ENCODE measurements at regions not wholly inside any gene's neighbourhood (a gene's known extent, or its start where the extent isn't known, plus 50 kb on each side); places are given as distances from the start of the nearest gene placed in this dataset.
"Not testable (repeated sequence)": the region's sequence is repeated elsewhere in the genome, so short reads cannot be mapped to it uniquely, and the experiment has no call there.

- no peak for DNase-seq
Measured at GRCh38 chr6:155544677-155545076, 89.0 kb upstream of the NOX3 start.

- DNase-seq: no peak
Measured at GRCh38 chr6:155543166-155543847, 87.7 kb upstream of the NOX3 start.

DNA sequence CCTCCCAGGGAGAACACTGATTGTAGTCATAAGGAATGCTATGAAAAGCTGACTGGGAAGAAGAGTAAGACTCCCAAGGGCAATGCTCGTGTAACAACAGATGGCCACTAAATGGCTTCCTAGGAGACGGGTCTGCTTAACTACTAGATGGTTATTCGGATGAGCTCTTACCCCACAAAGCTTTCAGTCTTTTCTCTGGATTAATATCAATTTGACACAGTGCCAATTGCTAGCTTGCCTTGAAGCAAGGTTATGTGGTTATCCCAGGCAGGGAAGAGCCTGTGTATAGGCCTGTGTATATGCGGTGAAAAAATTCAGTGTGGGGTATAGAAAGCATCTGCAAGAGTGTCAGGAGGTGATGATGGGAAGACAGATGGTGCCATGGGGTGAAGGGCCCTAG, 86.4 kb upstream of the NOX3 start:
- no peak for DNase-seq

GRCh38 chr6:155538708-155539390, 83.2 kb upstream of the NOX3 start:
- no peak for DNase-seq

GRCh38 chr6:155534678-155535077, 79.0 kb upstream of the NOX3 start:
- no peak for DNase-seq

GRCh38 chr6:155530219-155530834, 74.7 kb upstream of the NOX3 start:
- DNase-seq: no peak

GRCh38 chr6:155529814-155530213, 74.2 kb upstream of the NOX3 start:
- DNase-seq: not testable (repeated sequence)

DNA sequence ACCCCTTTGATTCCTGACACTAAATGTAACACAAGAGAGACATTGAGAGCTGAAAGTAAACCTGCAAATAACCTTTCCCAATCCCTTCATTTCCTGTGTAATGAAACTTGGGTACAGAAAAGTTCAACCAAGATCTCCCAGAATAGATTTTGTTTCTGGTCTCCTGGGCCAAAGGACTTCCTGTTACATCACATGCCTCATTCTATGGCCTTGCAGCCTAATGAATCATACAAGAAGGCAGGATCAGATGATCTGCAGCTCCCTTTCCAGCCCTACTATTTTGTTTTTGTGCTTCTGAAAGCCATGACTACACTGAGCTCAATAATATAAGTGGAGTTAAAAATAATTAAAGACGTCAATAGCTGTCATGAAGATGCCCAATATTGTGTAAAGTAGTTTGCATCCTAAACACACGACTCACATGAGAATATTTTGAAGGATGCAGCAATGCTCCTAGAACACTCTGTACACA, 73.4 kb upstream of the NOX3 start:
- no peak for DNase-seq

- DNase-seq: no peak
Measured at GRCh38 chr6:155528335-155528734, 72.7 kb upstream of the NOX3 start.

GRCh38 chr6:155527443-155527842, 71.8 kb upstream of the NOX3 start:
- DNase-seq: no peak

DNA sequence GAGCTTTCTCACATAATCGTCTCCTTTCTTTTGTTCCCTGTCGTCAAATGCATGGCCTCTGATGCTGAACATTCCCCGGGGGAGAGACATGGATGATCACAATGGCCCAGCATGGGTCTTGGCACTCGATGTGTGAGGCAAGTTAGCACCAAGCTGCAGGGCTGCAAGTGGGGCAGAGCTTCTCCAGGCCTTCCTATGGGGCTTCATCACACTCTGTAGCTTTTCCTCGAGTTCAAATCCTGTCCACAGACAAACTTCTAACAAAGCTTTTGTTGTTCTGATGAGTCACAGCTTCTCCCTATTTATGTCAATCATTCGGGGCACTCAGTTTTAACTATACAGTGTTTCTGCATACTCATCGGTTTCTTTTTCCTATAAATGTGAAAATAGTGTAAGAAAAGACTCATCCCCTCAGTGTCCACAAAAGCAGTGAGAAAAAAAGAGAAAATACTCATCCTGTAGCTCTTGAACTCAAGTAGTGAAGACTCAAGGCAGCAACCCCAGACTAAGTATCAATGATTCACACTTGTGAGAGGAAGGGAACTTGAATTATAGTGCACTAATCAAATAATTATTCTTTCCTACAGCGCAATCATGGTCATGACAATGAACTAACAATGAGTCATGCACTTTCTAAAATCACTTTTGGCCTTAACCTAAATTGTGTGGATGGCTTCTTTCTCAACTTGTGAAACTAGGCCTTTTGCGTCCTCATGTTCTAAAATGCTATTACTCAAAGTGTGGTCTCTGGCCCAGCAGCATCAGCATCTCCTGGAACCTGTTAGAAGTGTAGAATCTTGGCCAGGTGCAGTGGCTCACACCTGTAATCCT, 68.4 kb upstream of the NOX3 start:
- DNase-seq: no peak

DNA sequence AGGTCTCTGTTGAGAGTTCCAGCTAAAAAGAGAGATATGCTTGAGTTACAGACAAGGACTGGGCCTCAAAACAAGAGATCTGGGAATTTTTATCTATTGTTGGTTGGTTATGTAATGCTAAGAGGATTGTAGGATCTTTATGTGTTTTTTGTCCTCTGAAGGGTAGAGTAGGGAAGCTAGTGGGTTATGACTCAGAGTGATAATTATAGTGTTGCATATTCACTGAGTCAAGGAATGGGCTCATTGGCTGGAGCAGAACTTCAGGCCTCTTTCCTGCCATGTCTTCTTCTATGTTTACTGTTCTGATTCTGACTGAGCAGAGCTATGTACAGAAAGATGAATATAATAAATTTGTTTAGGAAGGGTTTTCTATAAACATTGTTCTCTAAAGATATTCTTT, 66.1 kb upstream of the NOX3 start:
- no peak for DNase-seq

DNA sequence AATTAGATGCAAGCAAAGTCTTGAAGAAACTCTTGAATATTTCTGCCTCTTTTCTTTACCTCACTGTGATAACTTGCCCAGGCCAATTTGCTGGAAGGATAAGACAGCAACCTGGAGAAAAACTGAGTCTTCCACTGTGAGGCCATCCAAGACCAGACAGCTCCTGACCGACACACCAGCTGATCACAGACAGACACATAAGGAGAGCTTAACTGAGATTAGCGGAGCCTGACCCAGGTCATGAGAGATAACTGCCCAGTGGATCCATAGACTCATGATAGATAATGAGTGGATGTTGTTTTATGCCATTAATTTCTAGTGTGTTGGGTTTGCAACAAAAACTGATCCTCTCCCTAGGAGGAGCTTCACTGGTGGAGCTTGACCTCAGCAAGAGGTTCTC, 64.4 kb upstream of the NOX3 start:
- DNase-seq: no peak

DNA sequence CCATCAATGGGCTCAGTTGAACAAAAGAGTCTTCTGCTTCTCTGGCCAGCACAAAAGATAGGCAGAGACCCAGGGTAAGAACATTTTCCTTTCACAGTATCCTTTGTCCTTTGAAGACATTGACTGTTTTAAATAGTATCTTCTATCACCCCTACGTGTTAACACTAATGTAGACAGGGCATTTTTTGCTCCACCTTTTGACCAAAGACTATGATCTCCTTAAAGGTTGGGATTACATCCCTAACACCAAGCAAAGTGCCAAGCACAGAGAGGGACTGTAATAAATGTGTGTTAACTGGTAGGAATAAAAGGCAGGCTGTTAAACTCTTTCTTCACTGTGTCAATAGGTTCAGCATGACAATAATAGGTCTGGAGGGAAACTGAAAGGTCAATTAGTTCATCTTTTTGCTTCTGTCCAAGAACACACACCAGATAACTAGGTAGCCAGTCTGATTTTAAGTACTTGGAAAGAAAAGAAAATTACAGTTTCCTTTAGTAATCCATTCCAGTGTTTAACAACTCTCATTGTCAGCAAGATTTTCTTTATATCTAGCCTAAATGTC, 63.6 kb upstream of the NOX3 start:
- no peak for DNase-seq

DNA sequence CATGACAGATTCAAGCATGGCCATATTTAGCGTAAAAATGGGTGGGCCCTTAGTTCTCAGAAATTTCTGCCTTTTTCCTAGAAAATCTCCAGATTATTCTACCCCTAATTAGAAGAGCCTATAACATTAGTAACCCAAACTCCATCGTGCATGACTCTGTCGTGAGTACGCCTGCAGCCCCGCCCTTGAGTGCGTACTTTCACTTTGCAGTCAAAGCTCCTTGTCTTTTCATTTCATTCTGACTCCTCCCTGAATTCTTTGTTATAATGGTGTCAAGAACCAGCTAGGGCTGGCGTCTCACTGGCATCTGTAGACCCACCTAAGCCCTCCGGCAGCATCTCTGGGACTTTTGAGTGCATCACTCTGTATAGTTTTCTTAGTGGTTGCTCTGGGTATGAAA, 61.7 kb upstream of the NOX3 start:
- no peak for DNase-seq

- no peak for DNase-seq
Measured at GRCh38 chr6:155510879-155511278, 55.2 kb upstream of the NOX3 start.

- DNase-seq: no peak
Measured at GRCh38 chr6:155509743-155510475, 54.3 kb upstream of the NOX3 start.

GRCh38 chr6:155505608-155505989, 50.0 kb upstream of the NOX3 start:
- DNase-seq: no peak
